ENCODE measurements at regions not wholly inside any gene's neighbourhood (a gene's known extent, or its start where the extent isn't known, plus 50 kb on each side); places are given as distances from the start of the nearest gene placed in this dataset.
A peak's percentile ranks its signal among the peaks of the same experiment; 100 is the strongest.

GRCh38 chr6:44038543-44039065 lies 88.6 kb downstream of the MRPL14 start (continued):
- TF ChIP-seq ZFP91 (CRISPR knock-in tag; IDR thresholded peaks at IDR 0.05) (no peak), ZNF668 (CRISPR knock-in tag; IDR thresholded peaks at IDR 0.05) (no peak), CTCFL (IDR thresholded peaks at IDR 0.05; ENCODE audit: borderline replicate concordance, insufficient read depth, low read depth, low read length, poor library complexity, severe bottlenecking) (no peak), ZBTB43 (CRISPR knock-in tag; IDR thresholded peaks at IDR 0.05) (no peak), CAMTA2 (CRISPR knock-in tag; conservative IDR thresholded peaks at IDR 0.05) (no peak), NR2C2 (CRISPR knock-in tag; IDR thresholded peaks at IDR 0.05) (no peak), NR2C2 (tag; IDR thresholded peaks at IDR 0.05) (no peak), SIN3B (IDR thresholded peaks at IDR 0.05; ENCODE audit: low read depth) (no peak), ZBTB49 (CRISPR knock-in tag; IDR thresholded peaks at IDR 0.05; ENCODE audit: borderline replicate concordance) (no peak), SNAPC5 (CRISPR knock-in tag; IDR thresholded peaks at IDR 0.05) (no peak), ILK (tag; IDR thresholded peaks at IDR 0.05; ENCODE audit: borderline replicate concordance, low read depth) (no peak), ZNF699 (CRISPR knock-in tag; IDR thresholded peaks at IDR 0.05; ENCODE audit: insufficient replicate concordance) (no peak), TEAD1 (CRISPR knock-in tag; IDR thresholded peaks at IDR 0.05) (no peak), FOXA3 (CRISPR knock-in tag; conservative IDR thresholded peaks at IDR 0.05 in 1 of 2, IDR thresholded peaks at IDR 0.05 in 1 of 2) (no peak), NBN (IDR thresholded peaks at IDR 0.05; ENCODE audit: low read depth) (no peak), CHD2 (IDR thresholded peaks at IDR 0.05; ENCODE audit: low read depth, low read length) (no peak), MAZ (CRISPR knock-in tag; conservative IDR thresholded peaks at IDR 0.05 in 1 of 2, IDR thresholded peaks at IDR 0.05 in 1 of 2) (no peak), ZNF408 (CRISPR knock-in tag; IDR thresholded peaks at IDR 0.05; ENCODE audit: low read depth) (no peak), SIRT6 (IDR thresholded peaks at IDR 0.05; ENCODE audit: low read depth, low read length) (no peak), RFX7 (CRISPR knock-in tag; IDR thresholded peaks at IDR 0.05) (no peak), STAT5A (IDR thresholded peaks at IDR 0.05; ENCODE audit: borderline replicate concordance, low read length) (no peak), ZFP36 (IDR thresholded peaks at IDR 0.05; ENCODE audit: low read depth, low read length, partially characterized antibody) (peak; percentile 36)

All from K562 (cell line).